Spleen (tissue), 7 donors: ENCODE measurements at regions not wholly inside any gene's neighbourhood (a gene's known extent, or its start where the extent isn't known, plus 50 kb on each side); places are given as distances from the start of the nearest gene placed in this dataset.

Experiments used
- CTCF ChIP-seq, 11 experiments: fragments of 200-600 bp in 7 of 11; fragments of 450-650 bp in 4 of 11; sonication (generic) in 4 of 11; IDR thresholded peaks in 8 of 11; conservative IDR thresholded peaks in 3 of 11; 1 replicate in 7 of 11; 2 replicates in 4 of 11; pipeline versions ENCODE4 v1.4.0 to v1.8.0; 2016 to 2021; ENCODE audit warnings: antibody characterized with exemption in 11 of 11, inconsistent platforms in 4 of 11, mild to moderate bottlenecking in 1 of 11
- POLR2A ChIP-seq, 3 donors: fragments of 450-650 bp; IDR thresholded peaks; one replicate each; pipeline ENCODE4 v1.5.1; 2017; ENCODE audit warnings: antibody characterized with exemption in 3 of 3, mild to moderate bottlenecking in 1 of 3
- POLR2AphosphoS5 ChIP-seq, 3 donors: sonication (generic); formaldehyde crosslinking; IDR thresholded peaks; one replicate each; pipeline ENCODE4 v1.5.1; 2017; ENCODE audit warnings: antibody characterized with exemption in 3 of 3
- donor health status: DM: no; HTN: no; CAD: no; lungs with moderate emphysema.
- donor health status: DM: no; HTN: no; CAD: no.
- donor health status: DM: no; HTN: no; CAD: no.

GRCh38 chr2:42888321-42889245 is 96.2 kb upstream of the HAAO start:
- TF ChIP-seq POLR2AphosphoS5 (IDR thresholded peaks at IDR 0.05) (no peak), CTCF (IDR thresholded peaks at IDR 0.05 in 8 of 11, conservative IDR thresholded peaks at IDR 0.05 in 3 of 11) (no peak), POLR2A (IDR thresholded peaks at IDR 0.05) (no peak)
